Thyroid gland (tissue), 4 donors: ENCODE measurements at regions not wholly inside any gene's neighbourhood (a gene's known extent, or its start where the extent isn't known, plus 50 kb on each side); places are given as distances from the start of the nearest gene placed in this dataset.

Experiments
- CTCF ChIP-seq, 6 experiments: fragments of 200-600 bp in 3 of 6; fragments of 450-650 bp in 3 of 6; sonication (generic) in 3 of 6; IDR thresholded peaks; one replicate each; pipeline ENCODE4 v1.5.1; 2016 to 2019; ENCODE audit warnings: antibody characterized with exemption in 6 of 6, mild to moderate bottlenecking in 2 of 6, inconsistent platforms in 1 of 6, moderate library complexity in 1 of 6
- POLR2A ChIP-seq, 2 donors: fragments of 450-650 bp; IDR thresholded peaks; one replicate each; pipeline ENCODE4 v1.6.1; 2017; ENCODE audit warnings: antibody characterized with exemption in 2 of 2, mild to moderate bottlenecking in 2 of 2, moderate library complexity in 1 of 2

DNA sequence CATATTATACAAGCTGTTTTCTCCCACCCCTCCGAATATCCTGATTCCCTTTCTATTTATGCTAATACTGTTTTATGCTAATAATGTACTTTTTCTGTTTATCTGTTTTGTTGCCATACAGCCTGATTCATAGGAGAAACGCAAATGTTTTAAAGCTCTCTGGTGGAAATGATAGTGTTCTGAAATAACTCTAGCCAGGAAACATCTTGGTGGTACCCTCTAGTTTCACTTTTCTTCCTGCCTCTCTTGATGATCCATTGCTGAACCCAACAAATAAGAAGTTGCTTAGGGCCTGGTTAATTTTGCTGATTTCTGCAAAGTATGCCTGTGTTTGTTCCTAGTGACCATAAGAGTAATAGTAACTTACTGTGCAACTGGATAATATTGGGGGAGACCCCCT, 148.4 kb upstream of the KCTD1 start:
- TF ChIP-seq CTCF (IDR thresholded peaks at IDR 0.05) (no peak), POLR2A (IDR thresholded peaks at IDR 0.05) (no peak)
